ENCODE measurements at regions not wholly inside any gene's neighbourhood (a gene's known extent, or its start where the extent isn't known, plus 50 kb on each side); places are given as distances from the start of the nearest gene placed in this dataset.

- no peak for TF ChIP-seq CTCF (IDR thresholded peaks at IDR 0.05; ENCODE audit: insufficient read depth, low read length, missing control alignments)
- CTCF ChIA-PET: interaction anchor here (0.7 to 2.8 kb wide), 3 partner anchors 12 to 116 kb away, joined by 3 to 11 read pairs (median 3); no protein-coding TSS in a partner anchor
- POLR2A ChIA-PET: interaction anchor here (0.7 kb wide), 1 partner anchor 62 kb away, joined by 4 read pairs; no protein-coding TSS in a partner anchor
- DNase-seq (ENCODE audit: low read depth, low spot score): no peak
- H3K4me3 ChIP-seq (ENCODE audit: low read depth, low read length): no peak overlapping the region
Measured at GRCh38 chr4:183588169-183588675, 70.8 kb downstream of the RWDD4 start.

GRCh38 chr4:183588691-183589090, 70.3 kb downstream of the RWDD4 start:
- CTCF ChIA-PET: interaction anchor here (1.3 to 2.8 kb wide), 2 partner anchors 12 to 34 kb away, joined by 3 to 11 read pairs; no protein-coding TSS in a partner anchor

GRCh38 chr4:183589461-183590099, 69.4 kb downstream of the RWDD4 start:
- no peak for TF ChIP-seq CTCF (IDR thresholded peaks at IDR 0.05; ENCODE audit: insufficient read depth, low read length, missing control alignments)
- ChIA-PET CTCF (interaction anchor here (0.9 to 2.8 kb wide), 3 partner anchors 9 to 13 kb away, joined by 3 to 11 read pairs (median 4); no protein-coding TSS in a partner anchor), POLR2A (no interaction called here)
- no peak for DNase-seq (ENCODE audit: low read depth, low spot score)
- no peak overlapping the region for H3K4me3 ChIP-seq (ENCODE audit: low read depth, low read length)

More at GRCh38 chr4:183588691-183589090, 70.3 kb downstream of the RWDD4 start:
- DNase-seq (ENCODE audit: low read depth, low spot score): no peak
- H3K4me3 ChIP-seq (ENCODE audit: low read depth, low read length): no peak overlapping the region
- TF ChIP-seq CTCF (IDR thresholded peaks at IDR 0.05; ENCODE audit: insufficient read depth, low read length, missing control alignments): no peak
- POLR2A ChIA-PET: interaction anchor here (0.7 kb wide), 1 partner anchor 61 kb away, joined by 4 read pairs; no protein-coding TSS in a partner anchor

All from AG04449 (cell line).